Gastroesophageal sphincter (tissue), 3 donors: ENCODE measurements at regions not wholly inside any gene's neighbourhood (a gene's known extent, or its start where the extent isn't known, plus 50 kb on each side); places are given as distances from the start of the nearest gene placed in this dataset.

ENCODE experiments used
- CTCF ChIP-seq, 4 experiments: fragments of 200-600 bp in 2 of 4; fragments of 450-650 bp in 2 of 4; sonication (generic) in 1 of 4; IDR thresholded peaks; one replicate each; pipeline ENCODE4 v1.5.1; 2017 to 2019; ENCODE audit warnings: antibody characterized with exemption in 4 of 4, mild to moderate bottlenecking in 2 of 4, moderate library complexity in 2 of 4
- POLR2A ChIP-seq, 2 donors: fragments of 450-650 bp; IDR thresholded peaks; one replicate each; pipeline ENCODE4 v1.6.1; 2017; ENCODE audit warnings: antibody characterized with exemption in 2 of 2, mild to moderate bottlenecking in 2 of 2, moderate library complexity in 1 of 2

GRCh38 chr10:128897401-128898129 is 569.5 kb upstream of the MGMT start:
- no peak for TF ChIP-seq POLR2A (IDR thresholded peaks at IDR 0.05)
- no peak for TF ChIP-seq CTCF (IDR thresholded peaks at IDR 0.05)
